Breast epithelium (tissue), 4 donors: ENCODE measurements at regions not wholly inside any gene's neighbourhood (a gene's known extent, or its start where the extent isn't known, plus 50 kb on each side); places are given as distances from the start of the nearest gene placed in this dataset.

Experiments
- DNase-seq, 2 donors: peaks; one replicate each; pipeline ENCODE4 v3.0.0-alpha.2; 2019; ENCODE audit warnings: low spot score in 2 of 2
- H3K27ac ChIP-seq, 2 donors: fragments of 200-600 bp; sonication (generic) in 1 of 2; one replicate each; pipeline ENCODE4 v1.5.1; 2016 to 2019; ENCODE audit warnings: mild to moderate bottlenecking in 1 of 2
- H3K27me3 ChIP-seq, 2 donors: fragments of 200-600 bp; sonication (generic) in 1 of 2; one replicate each; pipeline versions ENCODE4 v1.5.1 to v1.6.0; 2017 to 2019; ENCODE audit warnings: control low read depth in 1 of 2, mild to moderate bottlenecking in 1 of 2
- H3K36me3 ChIP-seq: fragments of 200-600 bp; one replicate; pipeline ENCODE4 v1.5.1; 2019
- H3K4me1 ChIP-seq, 2 donors: fragments of 200-600 bp; sonication (generic); one replicate each; pipeline ENCODE4 v1.5.1; 2016 to 2019; ENCODE audit warnings: control low read depth in 1 of 2
- H3K4me3 ChIP-seq, 3 donors: fragments of 200-600 bp; sonication (generic); 1 replicate in 2 of 3; 2 replicates in 1 of 3; pipeline ENCODE4 v1.5.1; 2016 to 2019; ENCODE audit warnings: mild to moderate bottlenecking in 3 of 3, moderate library complexity in 2 of 3
- H3K9me3 ChIP-seq, 2 donors: fragments of 200-600 bp; sonication (generic) in 1 of 2; one replicate each; pipeline ENCODE4 v1.5.1; 2016 to 2019; ENCODE audit warnings: control low read depth in 1 of 2
- POLR2A ChIP-seq: fragments of 450-650 bp; IDR thresholded peaks from one replicate; pipeline ENCODE4 v1.6.1; 2016; ENCODE audit warnings: antibody characterized with exemption, mild to moderate bottlenecking, moderate library complexity
- POLR2AphosphoS5 ChIP-seq, 3 donors: sonication (generic); formaldehyde crosslinking; IDR thresholded peaks; one replicate each; pipeline ENCODE4 v1.6.1; 2017; ENCODE audit warnings: antibody characterized with exemption in 3 of 3
- intact Hi-C: fragments of 100-400 bp; cut with DNase I; formaldehyde crosslinking; loops from one replicate; pipeline ENCODE4 v1.15.1; 2023; ENCODE audit warnings: low total_unique reads
- TF ChIP-seq, protein P1 (sequence below), 3 donors: fragments of 450-650 bp; IDR thresholded peaks; one replicate each; pipeline ENCODE4 v1.5.1; 2016 to 2017; ENCODE audit warnings: antibody characterized with exemption in 3 of 3, mild to moderate bottlenecking in 3 of 3, moderate library complexity in 3 of 3

DNA sequence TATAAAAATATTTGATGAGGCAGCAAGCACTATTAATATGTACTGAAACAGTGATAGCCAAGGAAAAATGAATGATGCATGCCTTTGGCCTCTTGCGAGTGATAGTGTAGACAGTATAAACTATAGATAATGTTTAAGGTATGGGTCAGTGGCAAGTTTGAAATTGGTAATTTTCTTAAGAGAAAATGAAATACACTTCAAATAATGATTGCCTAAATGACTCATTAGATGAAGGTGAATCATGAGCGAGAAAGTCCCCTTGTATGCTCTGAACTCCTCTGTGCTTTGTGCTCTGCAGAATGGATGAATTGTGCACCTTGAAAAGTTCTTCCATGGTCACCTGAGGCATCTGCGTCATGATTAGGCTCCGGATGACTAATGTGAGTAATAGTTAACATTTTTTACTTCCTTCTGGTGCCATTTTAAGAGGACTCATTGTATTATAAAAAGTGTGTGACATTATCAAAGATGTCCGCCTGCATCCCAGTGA is 84.9 kb upstream of the RTL1 start:
- intact Hi-C loops = no loop called here
- no peak overlapping the region for H3K4me3 ChIP-seq

DNA sequence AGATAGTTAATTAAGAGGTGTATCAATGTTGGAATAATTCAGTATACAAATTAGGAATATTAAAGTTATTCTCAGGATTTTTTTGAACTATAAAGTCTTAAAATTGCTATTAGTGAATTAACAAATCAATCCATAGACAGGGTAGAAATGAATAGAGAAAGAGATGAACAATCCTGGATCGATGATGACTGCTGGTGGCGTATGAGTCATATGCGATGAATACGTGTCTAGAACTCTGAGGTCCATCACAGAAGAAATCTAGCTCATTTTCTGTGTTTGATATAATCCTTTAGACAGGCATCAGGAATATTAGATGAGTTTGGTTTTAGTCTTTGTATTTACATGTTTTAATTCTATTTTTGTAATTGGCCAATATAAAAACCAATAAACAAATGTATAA is 85.4 kb upstream of the RTL1 start:
- no peaks in the 10 kb centered on the region for H3K36me3 ChIP-seq
- H3K27ac ChIP-seq = no peak overlapping the region
- intact Hi-C loops = no loop called here
- no peaks in the 10 kb centered on the region for H3K27me3 ChIP-seq
- TF ChIP-seq POLR2A (no peak), POLR2AphosphoS5 (IDR thresholded peaks at IDR 0.05) (no peak)
- TF ChIP-seq, protein P1, sequence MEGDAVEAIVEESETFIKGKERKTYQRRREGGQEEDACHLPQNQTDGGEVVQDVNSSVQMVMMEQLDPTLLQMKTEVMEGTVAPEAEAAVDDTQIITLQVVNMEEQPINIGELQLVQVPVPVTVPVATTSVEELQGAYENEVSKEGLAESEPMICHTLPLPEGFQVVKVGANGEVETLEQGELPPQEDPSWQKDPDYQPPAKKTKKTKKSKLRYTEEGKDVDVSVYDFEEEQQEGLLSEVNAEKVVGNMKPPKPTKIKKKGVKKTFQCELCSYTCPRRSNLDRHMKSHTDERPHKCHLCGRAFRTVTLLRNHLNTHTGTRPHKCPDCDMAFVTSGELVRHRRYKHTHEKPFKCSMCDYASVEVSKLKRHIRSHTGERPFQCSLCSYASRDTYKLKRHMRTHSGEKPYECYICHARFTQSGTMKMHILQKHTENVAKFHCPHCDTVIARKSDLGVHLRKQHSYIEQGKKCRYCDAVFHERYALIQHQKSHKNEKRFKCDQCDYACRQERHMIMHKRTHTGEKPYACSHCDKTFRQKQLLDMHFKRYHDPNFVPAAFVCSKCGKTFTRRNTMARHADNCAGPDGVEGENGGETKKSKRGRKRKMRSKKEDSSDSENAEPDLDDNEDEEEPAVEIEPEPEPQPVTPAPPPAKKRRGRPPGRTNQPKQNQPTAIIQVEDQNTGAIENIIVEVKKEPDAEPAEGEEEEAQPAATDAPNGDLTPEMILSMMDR (IDR thresholded peaks at IDR 0.05) = no peak
- no peaks in the 10 kb centered on the region for H3K9me3 ChIP-seq
- no peaks in the 10 kb centered on the region for H3K4me1 ChIP-seq
- DNase-seq = no peak
- H3K4me3 ChIP-seq = no peak overlapping the region

More for the DNA sequence above, 84.9 kb upstream of the RTL1 start:
- Histone ChIP-seq H3K27ac (no peak overlapping the region), H3K4me1 (no peaks in the 10 kb centered on the region), H3K27me3 (no peaks in the 10 kb centered on the region), H3K36me3 (no peaks in the 10 kb centered on the region), H3K9me3 (no peaks in the 10 kb centered on the region)
- TF ChIP-seq POLR2AphosphoS5 (IDR thresholded peaks at IDR 0.05) (no peak), POLR2A (no peak)
- TF ChIP-seq, protein P1 (IDR thresholded peaks at IDR 0.05) = no peak
- DNase-seq = no peak

DNA sequence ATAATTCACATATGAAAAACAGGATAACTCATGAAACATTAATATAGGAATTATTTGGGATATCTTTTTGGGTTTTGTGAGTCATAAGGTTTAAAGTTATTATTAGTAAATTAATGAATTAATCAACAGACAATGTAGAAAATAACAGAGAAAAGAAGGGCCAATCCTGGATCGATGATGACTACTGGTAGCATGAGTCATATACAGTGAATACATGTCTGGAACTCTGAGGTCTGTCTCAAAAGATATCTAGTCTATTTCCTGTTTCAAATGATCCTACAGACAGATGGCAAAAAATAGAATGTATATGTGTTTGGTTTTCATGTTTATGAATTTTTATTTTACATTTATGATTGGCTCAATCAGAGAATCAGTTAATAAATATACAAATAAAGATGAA is 86.4 kb upstream of the RTL1 start:
- H3K36me3 ChIP-seq = no peaks in the 10 kb centered on the region
- intact Hi-C loops = no loop called here
- TF ChIP-seq, protein P1 (IDR thresholded peaks at IDR 0.05) = no peak
- TF ChIP-seq POLR2AphosphoS5 (IDR thresholded peaks at IDR 0.05) (no peak), POLR2A (no peak)

DNA sequence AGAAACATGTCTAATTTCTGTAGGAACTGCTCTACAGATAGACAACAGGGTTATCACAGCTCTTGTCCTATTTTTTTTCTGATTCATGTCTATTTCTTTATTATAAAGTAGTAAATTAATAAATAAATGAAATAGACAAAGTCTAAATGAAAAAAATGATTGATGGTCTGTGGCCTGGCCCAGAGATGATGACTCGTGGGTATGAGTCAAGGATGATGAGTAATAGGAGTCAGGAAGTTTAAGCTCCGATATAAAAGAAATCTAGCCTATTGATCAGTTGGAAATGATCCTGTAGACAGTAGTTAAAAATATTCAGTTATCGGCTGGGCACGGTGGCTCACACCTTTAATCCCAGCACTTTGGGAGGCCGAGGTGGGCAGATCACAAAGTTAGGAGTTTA is 90.6 kb upstream of the RTL1 start:
- no peaks in the 10 kb centered on the region for H3K9me3 ChIP-seq
- intact Hi-C loops = no loop called here

More for the DNA sequence above, 86.4 kb upstream of the RTL1 start:
- no peak overlapping the region for H3K27ac ChIP-seq
- no peak overlapping the region for H3K4me3 ChIP-seq
- no peaks in the 10 kb centered on the region for H3K4me1 ChIP-seq
- no peaks in the 10 kb centered on the region for H3K27me3 ChIP-seq
- H3K9me3 ChIP-seq = no peaks in the 10 kb centered on the region
- DNase-seq = no peak

DNA sequence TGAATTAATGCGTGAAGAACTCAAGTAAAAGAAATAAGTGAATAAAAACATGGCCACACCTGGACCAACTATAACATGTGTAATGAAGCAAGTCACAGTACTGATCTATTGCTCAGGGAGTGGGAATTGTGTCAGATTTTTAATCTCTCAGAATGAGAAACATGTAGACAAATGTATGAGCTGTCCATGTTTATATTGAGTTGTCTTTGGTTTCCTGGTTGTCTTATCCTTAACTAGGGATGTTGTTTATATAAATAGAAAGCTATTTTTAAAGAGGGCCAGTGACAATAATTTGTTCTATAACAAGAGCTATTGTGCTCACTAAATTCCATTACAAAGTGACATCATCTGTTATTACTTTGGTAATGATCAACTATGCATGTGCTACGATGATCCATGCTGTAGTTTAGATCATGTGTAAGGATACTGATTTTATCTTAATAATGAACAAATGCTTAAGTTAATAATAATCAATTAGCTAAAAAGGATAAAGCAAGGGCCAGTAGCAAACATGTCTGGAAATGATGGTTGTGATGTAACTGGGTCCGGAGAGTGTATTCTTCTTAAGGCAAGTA is 91.3 kb upstream of the RTL1 start:
- no peak for DNase-seq
- TF ChIP-seq POLR2A = no peak
- TF ChIP-seq, protein P1 (IDR thresholded peaks at IDR 0.05) = no peak
- TF ChIP-seq POLR2AphosphoS5 (IDR thresholded peaks at IDR 0.05) = no peak
- Histone ChIP-seq H3K4me1 (no peaks in the 10 kb centered on the region), H3K36me3 (no peaks in the 10 kb centered on the region), H3K9me3 (no peaks in the 10 kb centered on the region), H3K27me3 (no peaks in the 10 kb centered on the region), H3K27ac (no peak overlapping the region), H3K4me3 (no peak overlapping the region)
- intact Hi-C loops = no loop called here

More for the DNA sequence above, 90.6 kb upstream of the RTL1 start:
- DNase-seq = no peak
- Histone ChIP-seq H3K4me3 (no peak overlapping the region), H3K4me1 (no peaks in the 10 kb centered on the region), H3K36me3 (no peaks in the 10 kb centered on the region), H3K27me3 (no peaks in the 10 kb centered on the region), H3K27ac (no peak overlapping the region)
- TF ChIP-seq POLR2A (no peak), POLR2AphosphoS5 (IDR thresholded peaks at IDR 0.05) (no peak)
- TF ChIP-seq, protein P1 (IDR thresholded peaks at IDR 0.05) = no peak
